RWPE1 (cell line): ENCODE measurements at regions not wholly inside any gene's neighbourhood (a gene's known extent, or its start where the extent isn't known, plus 50 kb on each side); places are given as distances from the start of the nearest gene placed in this dataset.

ENCODE experiments used
- CTCF ChIA-PET: fragments of 350-600 bp; sonication (Branson Sonifier 250); formaldehyde crosslinking; extraction: SDS; loops from one replicate; lab custom pipeline; 2021; lab: Yijun Ruan, JAX
- POLR2A ChIA-PET: fragments of 400-600 bp; formaldehyde crosslinking; extraction: SDS; loops from one replicate; lab custom pipeline; 2020; ENCODE audit warnings: antibody characterized with exemption; ENCODE audit not compliant: low non-redundant PET; lab: Yijun Ruan, JAX
- DNase-seq: peaks from one replicate; pipeline ENCODE4 v3.0.0; 2012; ENCODE audit warnings: low spot score
- H3K27ac ChIP-seq: fragments of 450-650 bp; 2 replicates; pipeline ENCODE4 v1.5.1; 2017
- CTCF ChIP-seq: fragments of 450-650 bp; conservative IDR thresholded peaks from 2 replicates; pipeline ENCODE4 v1.5.1; 2017; ENCODE audit warnings: low read depth, mild to moderate bottlenecking

DNA sequence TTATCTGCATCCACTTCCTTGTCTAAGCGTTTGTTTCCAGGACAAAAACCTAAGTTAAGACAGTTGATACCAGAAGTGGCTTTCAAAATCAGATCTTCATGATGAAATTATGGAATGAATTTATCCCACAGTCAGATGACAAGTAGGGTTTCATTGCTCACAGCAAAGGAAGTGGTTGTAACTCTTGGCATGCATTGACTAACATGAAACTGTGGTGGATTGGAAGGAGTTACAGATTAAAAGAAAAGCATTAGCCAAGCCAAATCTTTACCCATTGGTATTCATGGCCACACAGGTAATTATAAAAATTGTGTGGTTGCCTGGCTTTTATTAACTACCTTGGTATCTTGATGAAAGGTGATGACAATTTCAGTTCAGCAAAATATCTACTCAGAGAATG is 438.0 kb upstream of the NXPH2 start:
- no peak for TF ChIP-seq CTCF
- POLR2A ChIA-PET, result no interaction called here
- no peak overlapping the region for H3K27ac ChIP-seq
- DNase-seq, result no peak
- CTCF ChIA-PET, result no interaction called here

- TF ChIP-seq CTCF, result no peak
- no peak overlapping the region for H3K27ac ChIP-seq
- ChIA-PET CTCF (no interaction called here), POLR2A (no interaction called here)
- DNase-seq, result no peak
Observed at GRCh38 chr2:139217641-139218040, 437.5 kb upstream of the NXPH2 start.

- ChIA-PET POLR2A (no interaction called here), CTCF (no interaction called here)
- TF ChIP-seq CTCF, result no peak
- no peak overlapping the region for H3K27ac ChIP-seq
- DNase-seq, result no peak
Observed at GRCh38 chr2:139216435-139216834, 436.2 kb upstream of the NXPH2 start.

- CTCF ChIA-PET, result no interaction called here
- no peak for TF ChIP-seq CTCF
- DNase-seq, result no peak
- H3K27ac ChIP-seq, result no peak overlapping the region
- POLR2A ChIA-PET, result no interaction called here
Observed at GRCh38 chr2:139214801-139215200, 434.6 kb upstream of the NXPH2 start.

GRCh38 chr2:139209586-139209985 is 429.4 kb upstream of the NXPH2 start:
- ChIA-PET CTCF (interaction anchor here (0.6 kb wide), 1 partner anchor 488 kb away, joined by 7 read pairs; no protein-coding TSS in a partner anchor), POLR2A (no interaction called here)
- no peak for TF ChIP-seq CTCF
- DNase-seq, result no peak
- no peak overlapping the region for H3K27ac ChIP-seq

- no peak for TF ChIP-seq CTCF
- DNase-seq, result no peak
- no peak overlapping the region for H3K27ac ChIP-seq
- POLR2A ChIA-PET, result no interaction called here
- CTCF ChIA-PET, result no interaction called here
Observed at GRCh38 chr2:139201516-139201915, 421.3 kb upstream of the NXPH2 start.

DNA sequence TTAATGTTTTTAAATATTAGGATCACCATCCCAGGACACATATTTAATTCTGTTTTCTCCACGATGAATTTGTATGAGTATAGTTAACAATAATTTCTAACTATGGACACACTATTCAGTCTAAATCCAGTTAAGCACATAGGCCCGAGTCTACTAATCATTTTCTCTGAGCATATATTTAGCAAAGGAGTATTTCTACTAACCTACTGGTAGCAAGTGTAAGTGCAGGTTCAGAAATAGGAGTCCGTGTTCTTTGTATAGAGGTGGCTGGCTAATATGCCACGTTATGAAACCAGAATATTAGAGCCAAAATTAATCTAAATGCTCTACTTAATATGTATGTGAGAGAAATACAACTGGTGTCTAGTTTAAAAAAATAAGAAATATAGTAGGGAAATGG is 416.6 kb upstream of the NXPH2 start:
- ChIA-PET CTCF (no interaction called here), POLR2A (no interaction called here)
- no peak for TF ChIP-seq CTCF
- DNase-seq, result no peak
- no peak overlapping the region for H3K27ac ChIP-seq
